Limb (tissue), 2 donors: ENCODE measurements at regions not wholly inside any gene's neighbourhood (a gene's known extent, or its start where the extent isn't known, plus 50 kb on each side); places are given as distances from the start of the nearest gene placed in this dataset.
"Not testable (repeated sequence)": the region's sequence is repeated elsewhere in the genome, so short reads cannot be mapped to it uniquely, and the experiment has no call there.

Experiments
- DNase-seq, 2 donors: peaks; one replicate each; pipeline ENCODE4 v3.0.0-alpha.2; 2016; ENCODE audit errors: extremely low spot score in 2 of 2

DNA sequence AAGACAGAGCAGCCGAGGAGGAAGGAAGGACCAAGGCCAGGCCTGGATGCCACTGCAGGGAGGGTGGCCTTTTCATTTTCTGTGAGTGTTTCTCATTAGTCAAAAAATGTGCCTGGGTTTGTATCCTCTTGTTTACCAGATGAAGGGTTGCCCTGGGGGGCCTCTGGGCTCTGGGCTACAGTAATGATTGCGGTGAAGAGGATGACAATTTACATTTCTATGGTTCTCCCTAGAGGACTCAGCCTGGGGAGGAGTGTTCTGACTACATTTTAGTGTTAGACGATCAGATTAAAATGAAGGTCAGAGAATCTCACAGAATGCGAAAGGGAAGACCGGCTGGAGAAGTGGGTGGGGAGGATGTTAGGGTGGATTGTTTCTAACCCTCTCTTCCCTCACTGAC lies 108.0 kb upstream of the KMT2C start:
- DNase-seq = no peak

DNA sequence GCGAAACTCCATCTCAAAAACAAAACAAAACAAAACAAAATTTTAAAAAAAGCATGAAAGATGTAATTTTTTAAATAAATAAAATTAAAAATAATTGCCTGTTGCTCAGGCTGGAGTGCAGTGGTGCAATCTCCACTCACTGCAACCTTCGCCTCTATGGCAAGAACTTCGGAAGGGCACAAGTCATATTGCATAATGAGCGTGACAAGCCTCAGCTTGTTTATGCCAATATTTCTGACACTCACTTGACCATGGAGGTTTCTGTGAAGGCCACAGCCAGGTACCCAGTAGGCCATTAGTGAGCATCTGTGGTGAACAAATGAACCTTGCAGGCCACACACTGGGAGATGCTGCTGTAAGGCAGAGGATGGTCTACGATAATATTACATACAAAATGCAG lies 106.1 kb upstream of the KMT2C start:
- no peak for DNase-seq

DNA sequence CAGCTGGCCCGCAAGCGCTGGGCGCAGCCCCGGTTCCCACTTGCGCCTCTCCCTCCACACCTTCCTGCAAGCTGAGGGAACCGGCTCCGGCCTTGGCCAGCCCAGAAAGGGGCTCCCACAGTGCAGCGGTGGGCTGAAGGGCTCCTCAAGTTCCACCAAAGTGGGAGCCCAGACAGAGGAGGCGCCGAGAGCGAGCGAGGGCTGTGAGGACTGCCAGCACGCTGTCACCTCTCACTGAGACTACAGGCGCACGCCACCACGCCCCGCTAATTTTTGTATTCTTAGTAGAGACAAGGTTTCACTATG lies 103.3 kb upstream of the KMT2C start:
- DNase-seq = not testable (repeated sequence)

DNA sequence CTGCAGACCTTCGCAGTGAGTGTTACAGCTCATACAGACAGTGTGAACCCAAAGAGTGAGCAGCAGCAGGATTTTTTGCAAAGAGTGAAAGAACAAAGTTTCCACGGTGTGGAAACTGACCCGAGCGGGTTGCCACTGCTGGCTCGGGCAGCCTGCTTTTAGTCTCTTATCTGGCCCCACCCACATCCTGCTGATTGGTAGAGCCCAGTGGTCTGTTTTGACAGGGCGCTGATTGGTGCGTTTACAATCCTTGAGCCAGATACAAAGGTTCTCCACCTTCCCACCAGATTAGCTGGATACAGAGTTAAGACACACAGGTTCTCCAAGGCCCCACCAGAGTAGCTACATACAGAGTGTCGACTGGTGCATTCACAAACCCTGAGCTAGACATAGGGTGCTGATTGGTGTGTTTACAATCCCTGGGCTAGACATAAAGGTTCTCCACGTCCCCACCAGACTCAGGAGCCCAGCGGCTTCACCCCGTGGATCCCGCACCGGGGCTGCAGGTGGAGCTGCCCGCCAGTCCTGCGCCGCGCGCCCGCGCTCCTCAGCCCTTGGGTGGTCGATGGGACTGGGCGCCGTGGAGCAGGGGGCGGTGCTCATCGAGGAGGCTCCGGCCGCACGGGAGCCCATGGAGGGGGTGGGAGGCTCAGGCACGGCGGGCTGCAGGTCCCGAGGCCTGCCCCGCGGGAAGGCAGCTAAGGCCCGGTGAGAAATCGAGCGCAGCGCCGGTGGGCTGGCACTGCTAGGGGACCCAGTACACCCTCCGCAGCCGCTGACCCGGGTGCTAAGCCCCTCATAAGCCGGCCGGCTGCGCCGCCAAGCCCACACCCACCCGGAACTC lies 102.8 kb upstream of the KMT2C start:
- DNase-seq = not testable (repeated sequence)

DNA sequence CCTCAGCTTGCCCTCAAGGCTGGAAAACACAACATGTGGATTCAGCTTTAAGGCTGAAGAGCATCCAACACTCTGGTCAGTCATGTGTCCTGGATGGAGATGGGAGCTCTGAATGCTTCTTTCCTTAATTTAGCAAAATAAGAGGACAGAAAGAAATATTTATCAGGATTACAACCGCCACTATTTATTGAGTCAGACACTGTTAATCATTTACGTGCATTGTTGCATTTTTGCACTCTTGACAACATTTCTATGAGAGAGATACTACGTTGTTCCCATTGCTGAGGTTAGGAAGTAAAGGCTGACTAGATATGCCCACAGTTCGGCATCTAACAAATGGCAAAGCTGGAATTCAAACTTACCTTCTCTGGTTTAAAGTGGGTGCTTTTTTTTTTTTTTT lies 101.8 kb upstream of the KMT2C start:
- DNase-seq = no peak

DNA sequence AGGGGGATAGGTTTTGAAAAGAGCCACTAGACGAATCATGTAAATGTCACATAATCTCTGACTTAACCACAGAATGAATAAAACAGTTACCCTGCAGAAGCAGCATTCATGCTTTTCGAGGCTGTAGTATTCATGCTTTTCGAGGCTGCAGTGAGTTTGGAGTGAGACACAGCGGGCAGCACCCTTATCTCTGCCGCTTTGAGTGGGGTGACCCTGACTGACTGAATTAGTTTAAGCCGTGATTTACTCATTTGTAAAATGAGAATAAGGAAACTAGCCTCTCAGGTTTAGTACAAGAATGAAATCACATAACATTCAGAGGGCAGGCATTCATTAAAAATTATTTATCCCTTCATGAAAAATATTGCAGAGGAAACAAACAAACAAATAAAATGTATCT lies 92.8 kb upstream of the KMT2C start:
- DNase-seq = no peak

DNA sequence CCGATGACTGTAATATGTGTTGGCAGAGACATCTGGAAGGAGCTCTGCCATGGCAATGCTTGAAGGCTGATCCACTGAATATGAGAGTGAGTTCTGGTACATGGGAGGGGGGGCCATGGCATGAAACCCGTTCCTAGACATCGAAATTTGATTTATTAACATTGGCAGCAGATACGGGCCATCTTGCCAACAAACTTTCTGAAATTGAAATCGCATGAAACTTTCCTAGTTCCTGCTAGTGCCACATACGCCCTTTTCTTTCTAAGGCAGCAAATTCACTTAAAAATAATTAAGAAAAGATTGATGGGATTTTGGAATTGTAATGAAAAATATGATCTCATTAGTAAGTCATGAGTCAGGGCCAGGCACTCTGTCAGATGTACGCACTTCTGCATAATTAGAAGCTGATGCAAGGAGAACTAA lies 91.8 kb upstream of the KMT2C start:
- DNase-seq = peak; percentile 34 to 51

DNA sequence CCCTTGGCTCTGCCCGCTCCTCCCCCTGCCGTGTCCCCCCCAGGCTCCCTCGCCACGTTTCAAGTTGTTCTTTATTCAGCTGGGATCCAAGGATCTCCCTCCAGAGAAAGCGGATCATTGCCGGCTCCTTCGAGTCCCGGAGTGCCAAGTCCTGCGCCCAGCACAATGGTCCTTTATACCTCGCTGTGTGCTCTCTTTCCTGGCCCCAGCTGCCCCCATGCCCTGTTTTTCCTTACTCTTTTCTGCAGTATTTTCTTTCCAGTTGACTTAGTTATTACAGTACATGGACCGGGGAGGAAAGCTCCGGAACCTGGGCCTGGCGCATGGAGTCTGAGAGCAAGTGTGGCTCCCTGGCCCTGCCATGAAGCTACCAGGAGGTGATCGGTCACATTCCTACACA lies 88.1 kb upstream of the KMT2C start:
- no peak for DNase-seq

DNA sequence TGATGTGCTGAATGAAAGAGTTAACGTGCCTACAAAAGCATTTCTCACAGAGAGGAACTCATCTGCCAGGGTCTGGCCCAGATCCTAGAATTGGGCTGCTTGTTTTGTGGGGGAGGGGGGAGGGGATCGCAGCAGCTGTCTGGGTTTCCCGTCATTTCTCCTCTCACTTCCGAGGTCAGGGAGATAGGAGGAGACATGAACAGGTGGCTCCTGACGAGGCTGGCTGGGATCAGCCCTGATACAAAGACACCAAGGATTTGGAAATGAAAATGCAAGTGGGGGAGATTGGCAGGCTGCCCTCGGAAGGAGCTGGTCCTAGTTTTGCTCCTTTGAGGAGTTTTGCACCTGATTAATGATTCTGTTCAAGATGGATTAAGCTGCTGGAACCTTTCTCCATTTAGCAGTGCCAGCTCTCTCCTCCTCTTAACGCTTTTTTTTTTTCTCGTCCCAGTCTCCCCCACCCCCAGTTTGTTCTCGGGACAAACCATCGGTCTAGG lies 86.8 kb upstream of the KMT2C start:
- peak; percentile 72 for DNase-seq

DNA sequence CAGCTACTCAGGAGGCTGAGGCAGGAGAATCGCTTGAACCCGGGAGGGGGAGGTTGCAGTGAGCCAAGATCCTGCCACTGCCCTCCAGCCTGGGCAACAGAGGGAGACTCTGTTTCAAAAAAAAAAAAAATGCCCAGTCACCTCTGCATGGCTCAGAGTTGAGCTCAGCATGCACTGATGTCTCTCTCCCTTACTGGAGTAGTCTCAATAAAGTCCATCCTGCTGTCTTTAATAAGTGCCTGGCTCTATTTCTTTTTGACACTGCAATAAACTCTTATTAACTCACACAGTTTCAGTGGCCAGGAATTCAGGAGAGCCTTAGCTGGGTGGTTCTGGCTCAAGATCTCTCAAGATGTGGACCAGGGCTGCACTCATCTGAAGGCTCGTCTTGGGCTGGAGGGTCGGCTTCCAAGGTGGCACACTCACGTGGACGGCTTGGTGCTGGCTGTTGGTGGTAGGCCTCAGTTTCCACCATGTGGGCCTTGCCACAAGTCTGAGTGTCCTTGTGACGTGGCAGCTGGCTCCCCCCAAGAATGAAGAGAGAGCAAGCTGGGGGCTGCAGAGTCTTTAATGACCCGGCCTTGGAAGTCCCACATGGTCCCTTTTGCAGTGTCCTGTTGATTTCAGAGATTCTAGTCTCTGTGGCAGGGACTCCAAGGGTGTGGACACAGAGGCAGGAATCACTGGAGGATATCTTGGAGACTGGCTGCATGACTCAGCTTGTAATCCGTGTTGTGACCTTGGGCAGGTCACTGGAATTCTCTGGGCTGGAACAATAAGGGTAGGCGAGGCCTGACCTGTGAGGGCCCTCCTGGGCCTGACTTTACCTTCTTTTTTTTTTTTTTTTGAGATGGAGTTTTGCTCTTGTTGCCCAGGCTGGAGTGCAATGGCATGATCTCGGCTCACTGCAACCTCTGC lies 85.9 kb upstream of the KMT2C start:
- no peak for DNase-seq

DNA sequence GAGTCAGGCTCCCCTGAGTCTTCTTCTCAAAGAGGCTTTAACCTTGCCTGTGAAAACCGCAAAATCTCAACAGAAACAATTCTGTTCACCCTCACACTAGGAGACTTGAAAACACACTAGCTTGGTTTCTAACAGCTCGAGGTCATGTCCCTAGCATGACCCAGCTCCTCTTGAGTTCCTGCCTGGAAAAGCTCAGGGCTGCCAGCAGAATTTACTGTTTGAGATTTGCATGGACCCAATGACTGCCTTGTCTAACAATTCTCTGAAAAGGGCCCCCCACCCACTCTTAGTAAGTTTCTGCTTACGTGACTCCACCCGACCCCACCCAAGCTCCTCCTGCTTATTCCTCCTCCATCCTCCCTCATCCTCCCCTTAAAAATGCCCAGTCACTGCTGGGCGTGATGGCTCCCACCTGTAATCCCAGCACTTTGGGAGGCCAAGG lies 85.1 kb upstream of the KMT2C start:
- DNase-seq = no peak

DNA sequence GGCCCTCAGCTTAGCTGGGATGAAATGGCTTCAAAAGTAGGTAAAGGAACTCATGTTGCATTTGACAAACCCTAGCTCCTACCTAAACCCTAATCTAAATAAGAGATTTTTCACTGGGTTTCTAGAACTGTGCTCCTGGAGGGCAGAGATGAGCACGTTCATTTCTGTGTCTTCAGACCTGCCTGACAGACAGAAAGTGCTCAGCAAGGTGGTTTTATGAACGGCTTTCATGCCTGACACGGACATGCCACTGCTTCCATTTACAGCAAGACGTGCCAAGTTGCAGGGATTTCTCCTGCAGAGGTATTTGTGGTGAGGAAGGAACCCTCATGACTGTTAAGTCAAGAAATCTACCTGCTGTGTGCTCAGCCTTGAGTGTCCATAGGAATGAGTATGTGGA lies 83.5 kb upstream of the KMT2C start:
- DNase-seq = no peak

DNA sequence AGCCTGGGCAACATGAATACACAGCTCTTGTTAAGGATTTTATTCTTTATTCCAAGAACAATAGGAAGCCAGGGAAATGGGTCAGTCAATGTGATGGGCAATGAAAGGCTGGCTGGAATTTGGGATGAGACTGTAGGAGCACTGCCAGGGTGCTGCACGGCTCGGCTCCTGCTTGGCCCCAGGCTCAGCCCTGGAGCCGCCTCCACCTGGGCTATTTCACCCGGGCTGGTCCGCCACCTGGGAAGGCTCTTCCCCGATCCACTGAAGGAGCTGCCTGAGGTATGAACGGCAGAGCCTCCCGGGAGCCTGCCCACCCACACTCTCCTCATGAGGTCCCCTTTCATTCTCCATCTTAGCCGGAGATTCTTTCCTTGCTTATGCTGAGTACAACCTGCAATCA lies 80.4 kb upstream of the KMT2C start:
- DNase-seq = no peak

DNA sequence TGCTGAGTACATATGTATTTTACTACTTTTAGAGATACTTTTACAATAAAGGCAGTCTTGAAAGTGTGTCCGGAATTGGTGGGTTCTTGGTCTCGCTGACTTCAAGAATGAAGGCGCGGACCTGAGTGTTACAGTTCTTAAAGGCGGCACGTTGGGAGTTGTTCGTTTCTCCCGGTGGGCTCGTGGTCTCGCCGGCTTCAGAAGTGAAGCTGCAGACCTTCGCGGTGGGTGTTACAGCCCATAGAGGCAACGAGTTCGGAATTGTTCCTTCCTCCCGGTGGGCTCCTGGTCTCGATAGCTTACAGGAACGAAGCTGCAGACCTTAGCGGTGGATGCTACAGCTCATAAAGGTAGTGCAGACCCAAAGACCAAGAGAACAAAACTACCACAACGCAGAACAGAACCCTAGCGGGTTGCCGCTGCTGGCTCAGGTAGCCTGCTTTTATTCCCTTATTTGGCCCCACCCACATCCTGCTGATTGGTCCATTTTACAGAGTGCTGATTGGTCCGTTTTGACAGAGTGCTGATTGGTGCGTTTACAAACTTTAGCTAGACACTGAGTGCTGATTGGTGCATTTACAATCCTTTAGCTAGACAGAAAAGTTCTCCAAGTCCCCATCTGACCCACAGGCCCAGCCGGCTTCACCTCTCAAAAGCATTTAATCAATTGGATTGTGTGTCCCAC lies 79.6 kb upstream of the KMT2C start:
- DNase-seq = not testable (repeated sequence)

DNA sequence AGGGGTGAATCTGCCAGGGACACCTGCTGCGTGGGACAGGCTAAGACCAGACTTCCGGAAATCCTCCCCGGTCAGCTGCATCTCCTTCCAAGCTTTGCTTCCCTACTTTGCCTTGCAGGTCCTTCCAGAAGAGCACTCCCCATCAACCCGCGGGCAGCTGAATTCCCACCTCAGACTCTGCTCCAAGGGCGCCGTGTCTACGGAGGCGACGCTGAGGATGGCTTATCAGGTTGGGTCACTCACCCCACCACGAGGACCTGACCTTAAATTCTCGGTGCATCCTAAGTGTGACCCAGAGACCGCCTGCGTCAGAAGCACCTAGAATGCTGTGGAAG lies 78.9 kb upstream of the KMT2C start:
- no peak for DNase-seq

DNA sequence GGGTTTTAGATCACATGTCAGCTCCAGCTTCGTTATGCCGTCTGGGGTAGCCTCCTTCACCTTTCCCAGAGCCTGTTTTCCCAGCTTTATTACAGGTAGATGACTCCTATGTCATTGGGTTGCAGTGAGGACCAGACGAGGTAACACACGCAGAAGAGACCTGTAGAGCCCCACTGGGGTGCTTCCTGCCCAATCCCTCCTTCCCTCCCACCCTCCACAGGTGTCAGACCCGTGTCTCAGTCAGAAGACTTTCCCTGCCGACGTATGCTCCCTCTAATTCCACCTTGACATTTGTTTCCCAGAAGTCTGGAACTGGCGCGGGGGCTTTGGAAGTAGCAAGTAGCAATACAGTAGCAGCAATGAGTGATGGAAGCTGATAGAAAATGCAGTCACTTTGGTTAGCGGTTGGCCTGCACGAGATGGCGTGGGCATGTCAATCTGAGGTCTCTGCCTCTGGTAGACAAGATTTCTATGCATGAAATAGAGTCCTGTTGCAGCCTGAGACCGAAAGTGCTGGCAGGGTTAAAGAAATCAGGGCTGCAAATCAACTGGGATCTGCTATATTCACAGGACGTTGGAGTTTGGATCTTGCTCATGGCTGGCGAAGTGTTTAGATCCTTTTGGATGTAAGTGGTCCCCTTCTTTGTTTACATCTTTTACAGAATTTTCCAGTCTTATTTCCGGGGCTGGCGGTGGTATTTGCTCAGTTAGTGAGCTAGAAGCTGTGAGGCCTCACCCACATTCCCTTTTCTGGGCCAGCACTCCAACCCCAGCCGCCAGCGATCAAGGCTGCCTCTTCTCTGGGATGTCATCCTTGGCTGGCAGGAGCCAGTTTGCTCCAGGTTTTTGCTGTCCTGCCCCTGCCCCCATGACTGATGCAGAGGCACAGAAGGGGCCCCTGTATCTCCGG lies 78.3 kb upstream of the KMT2C start:
- DNase-seq = no peak

DNA sequence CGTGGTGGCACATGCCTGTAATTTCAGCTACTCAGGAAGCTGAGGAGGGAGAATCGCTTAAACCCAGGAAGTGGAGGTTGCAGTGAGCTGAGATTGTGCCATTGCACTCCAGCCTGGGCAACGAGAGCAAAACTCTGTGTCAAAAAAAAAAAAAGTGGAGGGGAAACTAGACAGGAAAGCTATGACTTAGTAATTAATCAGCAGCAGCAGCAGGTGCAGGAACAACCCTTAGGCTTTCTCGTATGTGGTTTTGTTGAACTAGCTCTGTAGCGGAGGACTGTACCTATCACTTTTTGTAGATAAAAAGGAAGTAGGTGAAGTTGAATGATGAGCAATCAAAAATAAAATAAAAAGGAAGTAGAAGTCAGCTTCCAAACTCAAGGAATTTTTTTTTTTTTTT lies 76.9 kb upstream of the KMT2C start:
- no peak for DNase-seq

DNA sequence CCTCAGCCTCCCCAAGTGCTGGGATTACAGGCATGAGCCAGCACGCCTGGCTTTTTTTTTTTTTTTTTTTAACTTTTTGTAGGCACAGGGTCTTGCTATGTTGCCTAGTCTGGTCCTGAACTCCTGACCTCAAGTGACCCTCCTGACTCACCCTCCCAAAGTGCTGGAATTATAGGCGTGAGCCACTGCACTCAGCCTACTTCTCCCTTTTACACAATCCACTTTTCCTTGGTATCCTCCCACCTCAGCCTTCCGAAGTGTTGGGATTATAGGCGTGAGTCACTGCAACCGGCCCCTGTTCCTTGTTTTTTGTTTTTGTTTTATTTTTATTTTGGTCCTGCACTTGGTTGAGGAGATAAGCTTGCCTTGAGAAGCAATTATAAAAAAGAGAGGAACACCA lies 75.9 kb upstream of the KMT2C start:
- no peak for DNase-seq

DNA sequence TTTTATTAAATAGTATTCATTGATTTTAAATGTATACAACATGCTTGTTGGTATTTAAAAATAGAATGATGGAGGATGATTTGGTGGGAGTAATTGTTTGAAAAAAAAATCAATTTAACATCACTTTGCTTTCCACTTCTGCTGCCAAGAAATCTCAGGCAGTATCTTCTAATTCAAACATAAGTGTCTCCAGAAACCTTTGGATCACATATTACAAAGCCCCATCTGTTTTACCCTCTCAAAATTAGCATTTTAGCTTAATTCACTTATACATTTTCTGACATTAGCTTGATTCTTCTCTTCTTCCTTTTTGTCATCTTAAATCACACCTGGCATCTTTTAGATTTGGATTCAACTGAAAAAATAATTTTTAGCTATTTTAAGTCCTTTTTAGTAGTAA lies 72.9 kb upstream of the KMT2C start:
- no peak for DNase-seq

DNA sequence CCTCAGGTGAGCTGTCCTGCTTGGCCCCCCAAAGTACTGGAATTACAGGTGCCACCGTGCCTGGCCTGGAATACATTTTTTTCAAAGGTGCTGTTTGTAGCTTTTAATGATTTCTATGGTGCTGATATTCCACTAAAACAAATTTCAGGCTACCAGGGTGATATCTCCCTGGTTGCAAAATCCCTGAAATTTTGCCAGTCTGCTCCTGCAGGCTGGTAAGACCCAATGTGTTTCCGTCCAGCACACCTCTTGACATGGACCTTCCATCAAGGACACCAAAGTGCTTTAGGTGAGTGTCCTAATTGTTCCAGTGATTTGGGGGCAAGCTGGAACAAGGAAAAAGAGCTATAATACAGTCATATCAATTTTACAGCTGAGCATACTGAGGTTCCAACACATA lies 69.8 kb upstream of the KMT2C start:
- DNase-seq = no peak

DNA sequence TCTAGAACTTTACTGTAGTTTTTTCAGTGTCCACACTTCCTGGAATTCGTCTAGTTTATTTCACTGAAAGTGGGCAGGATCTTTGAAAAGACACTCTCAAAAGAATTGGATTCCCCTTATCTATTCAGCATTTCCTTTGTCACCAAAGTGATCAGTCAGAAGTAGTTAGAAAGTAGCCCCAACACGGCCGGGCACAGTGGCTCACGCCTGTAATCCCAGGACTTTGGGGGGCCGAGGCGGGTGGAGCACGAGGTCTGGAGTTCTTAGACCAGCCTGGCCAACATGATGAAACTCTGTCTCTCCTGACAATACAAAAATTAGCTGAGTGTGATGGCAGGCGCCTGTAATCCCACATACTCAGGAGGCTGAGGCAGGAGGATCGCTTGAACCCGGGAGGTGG lies 69.0 kb upstream of the KMT2C start:
- DNase-seq = no peak
